Retinal pigment epithelial cell (primary cell): ENCODE measurements at regions not wholly inside any gene's neighbourhood (a gene's known extent, or its start where the extent isn't known, plus 50 kb on each side); places are given as distances from the start of the nearest gene placed in this dataset.

Experiments used
- DNase-seq: peaks from one replicate; pipeline ENCODE4 v3.0.0-alpha.2; 2010; ENCODE audit warnings: low read depth
- H3K4me3 ChIP-seq: 2 replicates; pipeline ENCODE4 v1.5.1; 2011; ENCODE audit warnings: mild to moderate bottlenecking, low read length, control low read depth, moderate library complexity
- TF ChIP-seq, protein P1 (sequence below): conservative IDR thresholded peaks from 2 replicates; pipeline ENCODE4 v1.5.1; 2011; ENCODE audit warnings: low read depth, low read length, control low read depth, inconsistent platforms

DNA sequence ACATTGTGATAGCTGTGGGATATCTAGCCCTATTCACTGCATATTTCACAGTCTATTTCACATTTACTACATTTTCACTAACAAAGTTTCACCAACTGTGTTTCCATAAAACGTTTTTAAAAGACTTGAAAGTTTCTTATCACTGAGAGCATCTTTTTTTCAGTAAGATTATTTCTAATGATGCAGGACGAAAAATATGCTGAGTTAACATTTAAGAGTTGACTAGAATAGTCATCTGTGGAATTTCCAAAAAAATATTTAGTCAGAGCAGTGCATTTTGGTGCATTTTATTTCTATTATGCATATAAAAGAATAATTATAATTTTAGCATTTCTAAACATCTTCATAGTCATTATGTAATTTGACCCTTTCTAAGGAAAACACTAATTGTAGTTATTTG, 143.8 kb upstream of the CLEC14A start:
- H3K4me3 ChIP-seq: no peak overlapping the region
- no peak for DNase-seq
- TF ChIP-seq, protein P1, sequence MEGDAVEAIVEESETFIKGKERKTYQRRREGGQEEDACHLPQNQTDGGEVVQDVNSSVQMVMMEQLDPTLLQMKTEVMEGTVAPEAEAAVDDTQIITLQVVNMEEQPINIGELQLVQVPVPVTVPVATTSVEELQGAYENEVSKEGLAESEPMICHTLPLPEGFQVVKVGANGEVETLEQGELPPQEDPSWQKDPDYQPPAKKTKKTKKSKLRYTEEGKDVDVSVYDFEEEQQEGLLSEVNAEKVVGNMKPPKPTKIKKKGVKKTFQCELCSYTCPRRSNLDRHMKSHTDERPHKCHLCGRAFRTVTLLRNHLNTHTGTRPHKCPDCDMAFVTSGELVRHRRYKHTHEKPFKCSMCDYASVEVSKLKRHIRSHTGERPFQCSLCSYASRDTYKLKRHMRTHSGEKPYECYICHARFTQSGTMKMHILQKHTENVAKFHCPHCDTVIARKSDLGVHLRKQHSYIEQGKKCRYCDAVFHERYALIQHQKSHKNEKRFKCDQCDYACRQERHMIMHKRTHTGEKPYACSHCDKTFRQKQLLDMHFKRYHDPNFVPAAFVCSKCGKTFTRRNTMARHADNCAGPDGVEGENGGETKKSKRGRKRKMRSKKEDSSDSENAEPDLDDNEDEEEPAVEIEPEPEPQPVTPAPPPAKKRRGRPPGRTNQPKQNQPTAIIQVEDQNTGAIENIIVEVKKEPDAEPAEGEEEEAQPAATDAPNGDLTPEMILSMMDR: no peak

GRCh38 chr14:38394767-38395166, 138.9 kb upstream of the CLEC14A start:
- TF ChIP-seq, protein P1: no peak
- DNase-seq: no peak
- no peak overlapping the region for H3K4me3 ChIP-seq

- no peak overlapping the region for H3K4me3 ChIP-seq
- no peak for DNase-seq
- TF ChIP-seq, protein P1: no peak
Measured at GRCh38 chr14:38394064-38394463, 138.2 kb upstream of the CLEC14A start.

GRCh38 chr14:38391334-38391733, 135.4 kb upstream of the CLEC14A start:
- TF ChIP-seq, protein P1: no peak
- H3K4me3 ChIP-seq: no peak overlapping the region
- DNase-seq: no peak

- no peak for DNase-seq
- no peak overlapping the region for H3K4me3 ChIP-seq
- TF ChIP-seq, protein P1: no peak
Measured at GRCh38 chr14:38389681-38390080, 133.8 kb upstream of the CLEC14A start.

DNA sequence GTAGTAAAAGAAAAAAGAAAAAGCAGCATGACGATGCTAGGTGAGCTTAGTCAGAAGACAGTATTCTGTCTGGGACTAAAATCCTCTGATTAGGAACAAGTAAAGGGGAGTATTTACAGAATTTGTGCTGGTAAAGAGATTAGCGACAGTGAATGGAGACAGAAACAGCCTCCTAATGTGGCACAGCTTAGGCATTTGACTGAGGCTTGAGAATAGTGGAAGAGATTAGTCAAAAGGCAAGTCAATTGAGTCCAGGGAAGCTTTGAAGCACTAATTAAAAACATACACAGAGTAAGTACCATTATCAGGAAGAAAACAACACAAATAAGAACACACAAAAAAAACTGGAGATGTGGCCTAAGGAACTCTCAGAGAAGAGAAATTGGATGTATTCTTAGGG, 131.9 kb upstream of the CLEC14A start:
- TF ChIP-seq, protein P1: no peak
- DNase-seq: no peak
- H3K4me3 ChIP-seq: no peak overlapping the region

DNA sequence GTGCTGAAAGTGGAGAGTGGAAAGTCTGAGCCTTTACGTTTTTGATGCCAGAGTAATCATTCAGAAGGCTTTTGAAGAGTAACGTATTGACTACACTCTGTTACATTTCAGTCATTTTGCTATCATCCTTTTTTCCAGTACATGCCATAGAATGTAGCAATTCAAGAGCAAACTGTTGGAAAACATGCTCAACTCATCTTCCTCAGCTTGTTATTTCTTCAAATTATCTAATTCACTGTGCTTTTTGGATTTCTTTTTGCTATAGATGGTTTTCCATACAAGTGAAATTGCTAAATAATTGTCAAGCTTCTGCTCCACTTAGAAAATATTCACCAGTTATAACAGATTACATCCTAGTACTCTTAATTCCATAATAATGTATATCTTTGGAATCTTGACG, 129.9 kb upstream of the CLEC14A start:
- no peak for DNase-seq
- H3K4me3 ChIP-seq: no peak overlapping the region
- TF ChIP-seq, protein P1: no peak
